Sigmoid colon (tissue), 4 donors: ENCODE measurements at regions not wholly inside any gene's neighbourhood (a gene's known extent, or its start where the extent isn't known, plus 50 kb on each side); places are given as distances from the start of the nearest gene placed in this dataset.

Source experiments
- EP300 ChIP-seq, 4 donors: sonication (generic); formaldehyde crosslinking; IDR thresholded peaks; one replicate each; pipeline ENCODE4 v1.6.1; 2017; ENCODE audit warnings: antibody characterized with exemption in 4 of 4
- POLR2A ChIP-seq, 2 donors: fragments of 450-650 bp; IDR thresholded peaks; one replicate each; pipeline ENCODE4 v1.6.1; 2016; ENCODE audit warnings: antibody characterized with exemption in 2 of 2, mild to moderate bottlenecking in 2 of 2, moderate library complexity in 2 of 2
- TF ChIP-seq, protein P1 (sequence below), 4 experiments: fragments of 450-650 bp in 3 of 4; fragments of 200-600 bp in 1 of 4; IDR thresholded peaks; one replicate each; pipeline ENCODE4 v1.5.1; 2016 to 2019; ENCODE audit warnings: antibody characterized with exemption in 4 of 4, mild to moderate bottlenecking in 3 of 4, moderate library complexity in 2 of 4

GRCh38 chrX:122626871-122627270, 557.2 kb upstream of the GRIA3 start:
- TF ChIP-seq EP300 (IDR thresholded peaks at IDR 0.05) (no peak), POLR2A (IDR thresholded peaks at IDR 0.05) (no peak)
- TF ChIP-seq, protein P1, sequence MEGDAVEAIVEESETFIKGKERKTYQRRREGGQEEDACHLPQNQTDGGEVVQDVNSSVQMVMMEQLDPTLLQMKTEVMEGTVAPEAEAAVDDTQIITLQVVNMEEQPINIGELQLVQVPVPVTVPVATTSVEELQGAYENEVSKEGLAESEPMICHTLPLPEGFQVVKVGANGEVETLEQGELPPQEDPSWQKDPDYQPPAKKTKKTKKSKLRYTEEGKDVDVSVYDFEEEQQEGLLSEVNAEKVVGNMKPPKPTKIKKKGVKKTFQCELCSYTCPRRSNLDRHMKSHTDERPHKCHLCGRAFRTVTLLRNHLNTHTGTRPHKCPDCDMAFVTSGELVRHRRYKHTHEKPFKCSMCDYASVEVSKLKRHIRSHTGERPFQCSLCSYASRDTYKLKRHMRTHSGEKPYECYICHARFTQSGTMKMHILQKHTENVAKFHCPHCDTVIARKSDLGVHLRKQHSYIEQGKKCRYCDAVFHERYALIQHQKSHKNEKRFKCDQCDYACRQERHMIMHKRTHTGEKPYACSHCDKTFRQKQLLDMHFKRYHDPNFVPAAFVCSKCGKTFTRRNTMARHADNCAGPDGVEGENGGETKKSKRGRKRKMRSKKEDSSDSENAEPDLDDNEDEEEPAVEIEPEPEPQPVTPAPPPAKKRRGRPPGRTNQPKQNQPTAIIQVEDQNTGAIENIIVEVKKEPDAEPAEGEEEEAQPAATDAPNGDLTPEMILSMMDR (IDR thresholded peaks at IDR 0.05) = no peak
